Ishikawa (cell line): ENCODE measurements at regions not wholly inside any gene's neighbourhood (a gene's known extent, or its start where the extent isn't known, plus 50 kb on each side); places are given as distances from the start of the nearest gene placed in this dataset.

Experiments
- CEBPB ChIP-seq: IDR thresholded peaks from 2 replicates; pipeline ENCODE4 v1.6.1; 2012
- CREB1 ChIP-seq: IDR thresholded peaks from 2 replicates; pipeline ENCODE4 v1.6.1; 2012; ENCODE audit warnings: low read depth
- EGR1 ChIP-seq: IDR thresholded peaks from 2 replicates; pipeline ENCODE4 v1.6.1; 2012
- EP300 ChIP-seq: IDR thresholded peaks from 2 replicates; pipeline ENCODE4 v1.6.1; 2012; ENCODE audit warnings: borderline replicate concordance
- FOXM1 ChIP-seq: IDR thresholded peaks from 2 replicates; pipeline ENCODE4 v1.6.1; 2012; ENCODE audit warnings: low read depth, borderline replicate concordance
- MAX ChIP-seq: IDR thresholded peaks from 2 replicates; pipeline ENCODE4 v1.6.1; 2012
- NFIC ChIP-seq: IDR thresholded peaks from 2 replicates; pipeline ENCODE4 v1.6.1; 2012
- RAD21 ChIP-seq: IDR thresholded peaks from 2 replicates; pipeline ENCODE4 v1.6.1; 2012; ENCODE audit warnings: low read depth
- REST ChIP-seq: IDR thresholded peaks from 2 replicates; pipeline ENCODE4 v1.6.1; 2012; ENCODE audit warnings: low read depth, mild to moderate bottlenecking
- TAF1 ChIP-seq: IDR thresholded peaks from 2 replicates; pipeline ENCODE4 v1.6.1; 2012; ENCODE audit warnings: low read depth, mild to moderate bottlenecking
- TCF12 ChIP-seq: IDR thresholded peaks from 2 replicates; pipeline ENCODE4 v1.6.1; 2012; ENCODE audit warnings: low read depth
- TEAD4 ChIP-seq: IDR thresholded peaks from 2 replicates; pipeline ENCODE4 v1.6.1; 2012
- USF1 ChIP-seq: IDR thresholded peaks from 2 replicates; pipeline ENCODE4 v1.6.1; 2012
- YY1 ChIP-seq: IDR thresholded peaks from 2 replicates; pipeline ENCODE4 v1.6.1; 2012; ENCODE audit warnings: low read depth
- ZBTB7A ChIP-seq: IDR thresholded peaks from 2 replicates; pipeline ENCODE4 v1.6.1; 2012; ENCODE audit warnings: low read depth

GRCh38 chr2:201980389-201980821, 53.2 kb upstream of the FZD7 start:
- TF ChIP-seq EP300 (no peak), RAD21 (no peak), TAF1 (no peak)

- TF ChIP-seq NFIC, result no peak
- TF ChIP-seq MAX, result no peak
- TF ChIP-seq EGR1, result no peak
- TF ChIP-seq TEAD4, result no peak
- TF ChIP-seq FOXM1, result no peak
- no peak for TF ChIP-seq RAD21
- TF ChIP-seq CEBPB, result no peak
- no peak for TF ChIP-seq EP300
- no peak for TF ChIP-seq TAF1
- TF ChIP-seq CREB1, result no peak
- no peak for TF ChIP-seq REST
- no peak for TF ChIP-seq USF1
- TF ChIP-seq TCF12, result no peak
- TF ChIP-seq ZBTB7A, result no peak
- TF ChIP-seq YY1, result no peak
Observed at GRCh38 chr2:201980946-201981345, 52.7 kb upstream of the FZD7 start.

- no peak for TF ChIP-seq CREB1
Observed at GRCh38 chr2:201983174-201983573, 50.5 kb upstream of the FZD7 start.

- TF ChIP-seq EP300, result no peak
Observed at GRCh38 chr2:201983800-201984199, 49.9 kb upstream of the FZD7 start.
